Inferior parietal cortex (tissue), 1 donor: ENCODE measurements at regions not wholly inside any gene's neighbourhood (a gene's known extent, or its start where the extent isn't known, plus 50 kb on each side); places are given as distances from the start of the nearest gene placed in this dataset.
"Not testable (repeated sequence)": the region's sequence is repeated elsewhere in the genome, so short reads cannot be mapped to it uniquely, and the experiment has no call there.

Experiments
- DNase-seq: peaks from one replicate; pipeline ENCODE4 v3.0.0-alpha.2; 2016; ENCODE audit errors: extremely low spot score

DNA sequence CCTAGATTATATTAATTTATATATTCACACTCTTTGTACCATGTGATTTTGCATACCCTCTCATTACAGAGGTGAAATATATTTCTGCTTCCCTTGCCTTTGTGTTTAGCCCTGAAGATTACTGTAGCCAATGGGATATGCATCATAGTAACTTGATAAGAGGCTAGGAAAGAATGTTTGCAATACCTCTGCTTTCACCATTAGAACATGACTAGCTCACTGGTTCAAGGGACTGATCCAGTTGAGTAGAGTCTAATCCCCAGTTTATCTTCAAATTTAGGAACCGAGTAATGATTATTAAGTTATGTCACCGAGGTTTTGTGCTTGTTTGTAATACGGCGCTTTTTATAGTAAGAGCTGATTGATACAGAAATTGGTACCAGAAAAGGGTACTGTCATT is 552.6 kb upstream of the GJE1 start:
- DNase-seq, result no peak

DNA sequence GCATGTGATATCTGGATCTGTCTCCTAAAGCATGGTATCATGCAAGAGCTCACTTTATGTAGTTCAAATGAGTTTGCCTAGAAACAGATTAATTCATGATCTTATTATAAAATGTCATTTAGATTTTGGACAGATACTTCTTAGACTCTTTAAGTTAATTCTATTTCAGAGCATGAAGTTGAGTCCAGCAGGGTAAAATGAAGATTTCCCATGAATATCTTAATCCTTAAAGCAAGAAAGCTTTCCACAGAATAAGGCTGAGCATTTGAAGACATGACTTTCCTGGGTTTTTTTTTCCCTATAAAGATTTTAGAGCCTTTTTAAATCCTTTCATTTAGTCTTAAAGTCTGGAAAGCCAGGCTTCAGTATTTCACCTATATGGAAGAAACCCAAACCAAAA is 556.0 kb upstream of the GJE1 start:
- DNase-seq, result no peak

- peak; percentile 90 for DNase-seq
Measured at GRCh38 chr6:141562851-141563763, 569.6 kb upstream of the GJE1 start.

GRCh38 chr6:141562186-141562811 is 570.4 kb upstream of the GJE1 start:
- peak; percentile 22 for DNase-seq

- DNase-seq, result no peak
Measured at GRCh38 chr6:141561154-141561553, 571.6 kb upstream of the GJE1 start.

DNA sequence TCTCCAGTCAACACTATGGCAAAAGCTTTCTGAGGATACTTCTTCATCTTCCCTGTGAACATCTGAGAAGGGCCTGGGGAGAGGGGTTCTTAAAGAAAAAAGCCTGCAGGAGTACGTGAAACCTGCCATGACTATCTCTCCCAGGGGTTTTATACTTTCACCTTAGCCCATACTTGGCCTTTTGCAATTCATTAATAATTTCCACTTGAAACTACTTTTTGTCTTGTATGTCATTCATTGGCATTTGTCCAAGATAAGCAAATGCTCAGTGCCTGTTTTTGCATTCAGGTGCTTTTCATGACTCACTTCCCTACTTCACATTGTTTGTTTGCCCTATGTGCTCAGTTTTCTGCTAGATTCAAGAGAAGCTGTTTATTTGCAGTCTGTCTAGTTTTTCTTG is 580.3 kb upstream of the GJE1 start:
- no peak for DNase-seq

DNA sequence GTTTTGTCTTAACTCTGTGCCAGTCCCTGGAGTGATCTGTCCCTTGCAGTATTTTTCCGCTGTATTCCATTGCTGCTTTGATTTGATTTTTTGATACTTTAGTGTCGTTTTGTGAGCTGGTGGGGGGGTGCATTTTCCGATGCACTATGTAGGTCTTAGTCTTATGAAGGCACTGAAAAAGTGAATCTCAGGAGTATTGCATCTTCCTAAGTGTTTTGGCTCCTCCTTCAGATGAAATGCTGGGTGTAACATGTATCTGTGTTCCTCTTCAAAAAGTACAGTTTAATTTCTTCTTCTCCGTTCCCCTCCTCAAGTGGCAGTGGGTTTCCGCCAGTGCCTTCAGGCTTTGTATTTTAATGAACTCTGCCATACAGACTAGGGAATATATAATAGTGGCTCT is 580.7 kb upstream of the GJE1 start:
- DNase-seq, result no peak

DNA sequence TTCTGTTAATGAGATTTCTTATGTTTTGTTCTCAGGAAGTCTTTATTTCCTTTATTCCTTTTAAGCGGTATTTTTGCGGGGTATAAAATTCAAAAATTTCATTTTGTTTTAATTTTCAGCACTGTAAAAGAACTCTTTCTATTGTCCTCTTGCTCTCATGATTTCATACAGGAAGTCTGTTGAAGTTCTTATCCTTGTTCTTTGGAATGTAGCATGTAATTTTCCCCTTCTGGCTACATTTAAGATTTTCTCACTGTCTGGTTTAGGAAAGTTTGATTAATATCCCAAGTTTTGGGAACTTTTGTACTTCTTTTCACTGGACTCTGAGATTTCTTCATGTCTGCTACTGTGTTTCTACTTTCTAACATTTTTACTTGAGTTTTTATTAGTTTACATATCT is 581.4 kb upstream of the GJE1 start:
- DNase-seq, result no peak

GRCh38 chr6:141550471-141550870 is 582.3 kb upstream of the GJE1 start:
- no peak for DNase-seq

- DNase-seq, result no peak
Measured at GRCh38 chr6:141548966-141549365, 583.8 kb upstream of the GJE1 start.

DNA sequence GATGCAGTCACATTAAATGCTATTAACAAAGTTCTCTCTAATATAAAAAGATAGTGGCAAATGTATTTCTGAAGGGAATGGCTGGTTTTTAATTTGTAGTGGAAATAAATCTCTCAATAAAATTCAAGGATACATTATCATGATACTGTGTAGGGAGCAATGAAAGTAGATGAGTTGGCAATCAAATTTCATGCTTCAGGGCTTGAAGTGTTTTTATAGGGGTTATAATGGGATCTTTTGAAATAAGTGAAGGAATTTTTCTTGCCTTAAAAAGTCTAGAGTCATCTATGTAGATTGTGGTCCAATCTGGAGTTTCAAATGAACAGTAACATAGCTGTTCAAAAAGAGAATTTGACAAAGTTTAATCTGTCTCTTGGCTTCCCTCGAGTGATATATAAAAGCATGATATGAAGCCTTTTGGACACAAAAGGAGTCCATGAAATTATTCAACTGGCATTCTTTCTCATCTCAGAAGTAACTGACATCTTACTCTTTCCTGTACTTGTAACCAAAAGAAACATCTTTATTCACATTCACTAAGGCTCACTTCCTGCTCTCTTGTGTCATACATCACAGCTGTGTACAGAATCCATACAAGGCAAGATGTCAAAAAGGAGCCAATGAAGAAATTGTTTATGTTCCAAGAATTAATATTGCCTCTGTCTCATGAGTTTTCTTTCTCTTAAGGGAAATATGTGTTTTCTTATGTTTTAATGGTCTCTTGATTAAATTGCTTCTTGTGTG is 591.0 kb upstream of the GJE1 start:
- no peak for DNase-seq

DNA sequence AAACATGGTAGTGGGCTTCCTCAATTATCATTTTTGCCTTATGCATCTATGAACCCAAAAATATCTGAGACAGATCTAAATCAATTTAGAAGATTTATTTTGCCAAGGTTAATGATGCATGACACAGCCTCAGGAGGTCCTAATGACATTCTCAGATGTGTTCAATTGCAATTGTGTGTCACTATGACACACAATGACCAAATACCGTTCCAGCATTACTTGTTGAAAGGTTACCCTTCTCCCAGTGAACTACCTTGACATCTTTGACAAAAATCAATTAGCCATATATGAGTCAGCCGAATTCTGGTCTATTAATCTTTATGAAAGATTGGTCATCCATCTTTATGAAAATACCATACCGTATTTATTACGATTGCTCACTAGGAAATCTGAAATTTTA is 592.5 kb upstream of the GJE1 start:
- no peak for DNase-seq

GRCh38 chr6:141539617-141540016 is 593.1 kb upstream of the GJE1 start:
- peak; percentile 20 for DNase-seq

- DNase-seq, result no peak
Measured at GRCh38 chr6:141532211-141532610, 600.5 kb upstream of the GJE1 start.

DNA sequence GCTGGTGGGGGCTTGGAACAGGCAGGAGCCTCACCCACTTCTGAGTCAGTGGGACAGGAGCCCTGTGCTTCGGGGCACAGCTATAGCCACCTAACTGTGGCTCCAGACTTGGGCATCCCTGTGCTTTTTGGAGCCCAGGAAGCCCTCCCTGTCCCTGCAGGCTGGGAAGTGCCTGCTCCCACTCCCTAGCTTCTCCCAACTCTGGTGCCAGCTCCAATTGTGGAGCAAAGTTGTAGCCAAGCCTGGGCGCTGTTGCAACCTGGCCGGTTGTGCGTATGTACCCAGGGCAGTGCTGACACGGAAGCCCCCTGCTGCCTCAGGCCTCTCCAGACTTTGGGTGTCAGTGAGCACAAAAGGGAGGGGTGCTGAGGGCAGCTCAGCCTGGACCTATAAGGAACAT is 601.7 kb upstream of the GJE1 start:
- DNase-seq, result no peak

- no peak for DNase-seq
Measured at GRCh38 chr6:141528596-141528995, 604.1 kb upstream of the GJE1 start.

DNA sequence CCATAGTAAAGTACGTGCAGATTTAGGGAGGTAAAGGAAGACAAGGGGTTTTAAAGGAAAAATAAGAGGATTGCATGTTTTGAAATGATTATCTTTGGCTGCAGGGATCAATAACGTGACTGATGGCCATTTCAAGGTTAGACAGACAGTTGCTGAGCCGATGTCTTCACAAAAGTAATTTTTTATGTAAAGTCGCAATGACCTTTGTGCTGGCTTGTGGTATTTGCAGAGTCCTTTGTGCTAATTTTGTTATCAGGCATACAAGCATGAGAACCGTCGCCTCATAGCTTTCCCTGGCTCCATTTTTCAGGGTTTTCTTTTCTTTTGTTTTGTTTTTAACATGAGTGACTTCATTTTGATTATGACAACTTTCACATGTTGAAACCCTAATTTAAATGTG is 605.7 kb upstream of the GJE1 start:
- no peak for DNase-seq

DNA sequence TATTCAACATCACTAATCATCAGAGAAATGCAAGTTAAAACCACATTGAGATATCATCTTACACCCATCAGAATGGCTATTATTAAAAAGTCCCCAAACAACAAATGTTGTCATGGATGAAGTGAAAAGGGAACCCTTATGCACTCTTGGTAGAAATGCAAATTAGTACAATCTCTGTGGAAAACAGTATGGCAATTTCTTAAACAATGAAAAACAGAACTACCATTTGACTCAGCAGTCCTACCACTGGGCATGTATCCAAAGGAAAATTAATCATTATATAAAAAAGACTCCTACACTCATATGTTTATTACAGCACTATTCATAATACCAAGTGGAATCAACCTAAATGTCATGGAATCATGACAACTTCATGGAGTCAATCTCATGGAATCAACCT is 611.3 kb upstream of the GJE1 start:
- DNase-seq, result no peak

DNA sequence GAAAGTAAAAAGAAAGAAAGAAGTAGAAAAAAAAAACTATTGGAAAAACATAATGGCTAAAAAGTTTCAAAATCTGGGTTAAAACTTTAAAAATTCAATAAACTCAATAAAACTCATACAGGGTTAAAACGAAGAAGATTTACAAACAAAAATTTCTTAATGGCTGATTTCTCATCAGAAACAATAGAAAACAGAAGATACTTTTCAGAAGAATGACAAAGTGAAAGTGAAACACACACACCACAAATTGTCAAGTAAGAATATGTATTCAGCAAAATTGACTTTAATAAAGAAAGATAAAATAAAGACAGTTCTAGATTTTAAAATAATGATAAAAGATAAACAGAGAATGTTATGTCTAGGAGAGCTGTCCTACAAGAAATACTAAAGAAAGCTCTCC is 618.9 kb upstream of the GJE1 start:
- DNase-seq, result no peak

GRCh38 chr6:141510803-141511202 is 621.9 kb upstream of the GJE1 start:
- DNase-seq, result no peak

DNA sequence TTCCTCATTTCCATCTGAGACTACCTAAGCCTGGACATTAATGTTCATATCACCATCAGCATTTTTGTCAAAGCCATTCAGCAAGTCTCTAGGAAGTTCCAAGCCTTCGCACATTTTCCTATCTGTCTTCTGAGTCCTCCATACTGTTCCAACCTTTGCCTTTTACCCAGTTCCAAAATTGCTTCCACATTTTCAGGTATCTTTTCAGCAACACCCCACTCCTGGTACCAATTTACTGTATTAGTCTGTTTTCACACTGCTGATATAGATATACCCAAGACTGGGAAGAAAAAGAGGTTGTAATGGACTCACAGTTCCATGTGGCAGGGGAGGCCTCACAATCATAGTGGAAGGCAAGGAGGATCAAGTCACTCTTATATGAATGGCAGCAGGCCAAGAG is 626.7 kb upstream of the GJE1 start:
- DNase-seq, result not testable (repeated sequence)

GRCh38 chr6:141504318-141504717 is 628.4 kb upstream of the GJE1 start:
- not testable (repeated sequence) for DNase-seq

DNA sequence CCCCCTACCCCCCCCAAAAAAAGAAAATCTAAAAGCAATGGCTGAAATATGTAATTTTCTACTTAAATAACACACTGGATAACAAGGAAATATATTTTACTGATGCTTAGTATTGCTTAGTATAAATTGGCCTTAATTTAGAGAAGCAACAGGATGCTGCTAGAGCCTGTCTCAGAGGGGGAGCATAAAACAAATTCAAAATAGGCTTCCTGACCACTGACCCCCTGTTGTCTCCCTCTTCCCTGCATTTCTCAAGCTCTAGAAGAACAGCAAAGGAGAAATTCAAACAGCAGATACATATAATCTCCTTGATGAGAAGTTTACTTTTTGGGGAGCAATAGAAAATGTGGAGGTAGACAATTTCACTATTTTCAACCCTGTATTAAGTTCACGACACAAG is 631.1 kb upstream of the GJE1 start:
- DNase-seq, result no peak
